ENCODE measurements at regions not wholly inside any gene's neighbourhood (a gene's known extent, or its start where the extent isn't known, plus 50 kb on each side); places are given as distances from the start of the nearest gene placed in this dataset.

DNA sequence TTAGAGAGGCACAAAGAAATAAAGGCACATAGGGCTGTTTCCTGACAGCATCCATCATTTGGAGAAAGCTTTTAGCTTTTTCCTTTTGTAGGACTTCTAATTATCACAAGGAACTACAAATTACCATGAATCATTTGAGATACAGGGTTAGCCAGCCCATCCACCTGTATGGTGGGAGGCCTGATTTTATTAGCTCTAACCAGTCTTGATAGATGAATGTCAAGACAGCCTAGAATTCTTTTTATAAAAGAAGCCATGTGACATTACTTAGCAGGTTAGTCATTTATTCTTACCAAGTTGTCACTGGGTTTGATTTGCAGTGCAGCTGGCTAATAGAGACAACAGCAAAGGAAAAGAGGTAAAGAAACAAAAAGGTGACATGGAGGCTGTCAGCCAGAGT lies 618.1 kb downstream of the ZNF385D start:
- Histone ChIP-seq H3K27ac (ENCODE audit: low read length) (no peak overlapping the region), H3K9me3 (ENCODE audit: insufficient read depth, low read depth, low read length) (no peaks in the 10 kb centered on the region), H3K9ac (ENCODE audit: low read depth, low read length) (no peak overlapping the region), H3K36me3 (ENCODE audit: insufficient read depth, low read depth, low read length) (no peaks in the 10 kb centered on the region), H3K27me3 (ENCODE audit: insufficient read depth, low read length) (no peaks in the 10 kb centered on the region), H3K4me1 (ENCODE audit: insufficient read depth, low read length) (no peaks in the 10 kb centered on the region), H3K4me3 (ENCODE audit: low read length) (no peak overlapping the region)

DNA sequence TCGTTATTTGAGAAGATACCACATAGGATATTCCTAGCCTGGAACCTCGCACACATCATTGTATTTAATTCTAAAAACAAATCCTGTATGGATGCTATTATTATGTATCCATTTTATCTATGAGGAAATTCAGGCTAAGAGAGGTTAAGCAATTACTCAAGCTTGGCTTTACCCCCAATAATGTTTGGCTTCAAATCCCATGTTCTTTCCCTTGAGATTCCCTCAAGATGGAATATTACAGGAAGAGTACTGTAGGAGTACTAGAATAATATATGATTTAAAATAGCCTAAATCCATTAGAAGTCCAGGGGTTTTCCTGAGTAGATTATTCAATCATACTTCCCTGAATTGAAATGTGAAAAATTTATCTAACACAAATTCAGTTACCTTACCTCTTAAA lies 630.2 kb downstream of the ZNF385D start:
- no peaks in the 10 kb centered on the region for H3K36me3 ChIP-seq (ENCODE audit: insufficient read depth, low read depth, low read length)
- no peak overlapping the region for H3K4me3 ChIP-seq (ENCODE audit: low read length)
- no peaks in the 10 kb centered on the region for H3K9me3 ChIP-seq (ENCODE audit: insufficient read depth, low read depth, low read length)

DNA sequence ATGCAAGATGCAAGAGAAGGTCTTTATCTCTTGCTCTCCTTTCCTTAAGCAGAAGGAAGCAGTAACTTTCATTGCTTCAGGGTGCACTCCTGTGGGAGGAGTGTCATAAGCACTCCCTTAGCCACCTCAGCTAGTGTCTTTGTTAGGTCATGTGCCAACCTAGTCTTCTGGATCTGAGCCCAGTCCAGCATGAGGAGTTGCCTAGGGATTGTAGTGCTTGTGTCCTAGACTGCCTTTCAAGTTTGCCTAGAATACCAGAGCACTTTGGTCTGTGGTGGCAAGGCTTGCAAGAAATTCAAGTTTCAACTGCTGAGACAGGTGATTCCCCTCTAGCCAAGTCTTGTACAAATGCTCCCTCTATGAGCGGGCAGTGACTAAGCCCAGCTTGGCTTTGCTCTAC lies 633.6 kb downstream of the ZNF385D start:
- no peaks in the 10 kb centered on the region for H3K27me3 ChIP-seq (ENCODE audit: insufficient read depth, low read length)
- H3K9ac ChIP-seq (ENCODE audit: low read depth, low read length) = no peak overlapping the region
- H3K9me3 ChIP-seq (ENCODE audit: insufficient read depth, low read depth, low read length) = no peaks in the 10 kb centered on the region
- H3K4me1 ChIP-seq (ENCODE audit: insufficient read depth, low read length) = no peaks in the 10 kb centered on the region
- H3K36me3 ChIP-seq (ENCODE audit: insufficient read depth, low read depth, low read length) = no peaks in the 10 kb centered on the region
- H3K4me3 ChIP-seq (ENCODE audit: low read length) = no peak overlapping the region
- H3K27ac ChIP-seq (ENCODE audit: low read length) = no peak overlapping the region

More for the DNA sequence above, 630.2 kb downstream of the ZNF385D start:
- Histone ChIP-seq H3K4me1 (ENCODE audit: insufficient read depth, low read length) (no peaks in the 10 kb centered on the region), H3K27ac (ENCODE audit: low read length) (no peak overlapping the region), H3K27me3 (ENCODE audit: insufficient read depth, low read length) (no peaks in the 10 kb centered on the region), H3K9ac (ENCODE audit: low read depth, low read length) (no peak overlapping the region)

DNA sequence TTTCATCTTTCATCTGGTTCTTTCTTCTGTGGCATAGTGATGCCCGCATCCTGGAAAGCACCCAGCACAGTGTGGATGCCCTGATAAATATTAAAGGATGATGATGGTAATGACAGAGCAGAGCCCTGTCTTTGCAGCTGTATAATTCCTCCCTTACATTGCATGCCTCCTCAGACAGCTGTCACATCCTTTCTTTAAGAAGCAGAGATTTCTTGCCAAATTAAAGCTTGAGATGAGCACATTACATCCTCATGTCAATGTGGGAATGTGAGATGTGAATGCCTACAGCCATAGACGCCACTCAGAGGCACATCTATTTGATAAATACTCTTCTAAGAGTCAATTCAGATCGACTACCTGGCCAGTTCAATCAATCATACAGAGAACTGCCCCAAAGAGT lies 642.0 kb downstream of the ZNF385D start:
- no peak overlapping the region for H3K9ac ChIP-seq (ENCODE audit: low read depth, low read length)
- H3K9me3 ChIP-seq (ENCODE audit: insufficient read depth, low read depth, low read length) = no peaks in the 10 kb centered on the region
- no peaks in the 10 kb centered on the region for H3K27me3 ChIP-seq (ENCODE audit: insufficient read depth, low read length)
- no peaks in the 10 kb centered on the region for H3K4me1 ChIP-seq (ENCODE audit: insufficient read depth, low read length)
- H3K27ac ChIP-seq (ENCODE audit: low read length) = no peak overlapping the region
- H3K4me3 ChIP-seq (ENCODE audit: low read length) = no peak overlapping the region
- H3K36me3 ChIP-seq (ENCODE audit: insufficient read depth, low read depth, low read length) = no peaks in the 10 kb centered on the region

DNA sequence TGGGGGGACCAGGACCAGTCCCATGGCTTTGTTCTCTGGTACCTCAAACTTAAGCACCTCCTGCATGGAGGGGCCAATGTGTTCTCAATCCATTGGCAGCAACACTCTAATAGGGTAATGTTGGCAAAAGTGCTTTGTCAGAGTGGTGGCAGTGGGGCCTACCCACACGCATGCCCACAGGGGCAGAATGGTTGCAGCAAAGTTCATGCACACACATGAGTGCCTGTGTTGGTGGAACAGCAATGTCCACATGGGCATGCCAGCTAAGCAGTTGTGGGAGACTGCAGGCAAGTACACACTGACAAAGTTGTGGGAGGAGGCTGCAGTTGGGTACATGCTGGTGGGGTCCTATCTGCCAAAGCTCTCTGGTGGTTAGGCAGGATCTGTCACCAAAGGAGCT lies 645.2 kb downstream of the ZNF385D start:
- Histone ChIP-seq H3K27ac (ENCODE audit: low read length) (no peak overlapping the region), H3K9ac (ENCODE audit: low read depth, low read length) (no peak overlapping the region), H3K9me3 (ENCODE audit: insufficient read depth, low read depth, low read length) (no peaks in the 10 kb centered on the region; the same call in 1 of the 2 replicates), H3K36me3 (ENCODE audit: insufficient read depth, low read depth, low read length) (no peaks in the 10 kb centered on the region), H3K4me3 (ENCODE audit: low read length) (no peak overlapping the region), H3K4me1 (ENCODE audit: insufficient read depth, low read length) (no peaks in the 10 kb centered on the region), H3K27me3 (ENCODE audit: insufficient read depth, low read length) (no peaks in the 10 kb centered on the region)

DNA sequence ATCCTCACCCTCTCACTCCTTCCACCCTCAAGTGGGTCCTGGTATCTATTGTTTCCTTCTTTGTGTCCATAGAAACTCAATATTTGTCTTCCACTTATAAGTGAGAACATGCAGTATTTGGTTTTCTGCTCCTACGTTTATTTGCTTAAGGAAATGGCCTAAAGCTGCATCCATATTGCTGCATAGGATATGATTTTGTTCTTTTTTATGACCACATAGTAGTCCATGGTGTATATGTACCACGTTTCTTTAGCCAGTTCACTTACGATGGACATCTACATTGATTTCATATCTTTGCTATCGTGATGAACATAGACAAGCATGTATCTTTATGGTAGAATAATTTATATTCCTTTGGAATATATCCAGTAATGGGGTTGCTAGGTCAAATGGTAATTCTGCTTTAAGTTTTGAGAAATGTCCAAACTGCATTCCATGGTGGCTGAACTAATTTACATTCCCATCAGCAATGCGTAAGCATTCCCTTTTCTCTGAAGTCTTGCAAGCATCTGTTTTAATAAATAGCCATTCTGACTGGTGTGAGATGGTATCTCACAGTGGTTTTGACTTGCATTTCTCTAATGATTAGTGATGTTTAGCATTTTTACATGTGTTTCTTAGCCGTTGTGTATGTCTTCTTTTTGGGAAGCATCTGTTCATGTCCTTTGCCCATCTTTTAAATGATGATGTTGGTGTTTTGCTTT lies 650.2 kb downstream of the ZNF385D start:
- Histone ChIP-seq H3K9ac (ENCODE audit: low read depth, low read length) (no peak overlapping the region), H3K9me3 (ENCODE audit: insufficient read depth, low read depth, low read length) (no peaks in the 10 kb centered on the region; the same call in 1 of the 2 replicates), H3K4me1 (ENCODE audit: insufficient read depth, low read length) (no peaks in the 10 kb centered on the region), H3K4me3 (ENCODE audit: low read length) (no peak overlapping the region), H3K27ac (ENCODE audit: low read length) (no peak overlapping the region), H3K36me3 (ENCODE audit: insufficient read depth, low read depth, low read length) (no peaks in the 10 kb centered on the region), H3K27me3 (ENCODE audit: insufficient read depth, low read length) (no peaks in the 10 kb centered on the region)

DNA sequence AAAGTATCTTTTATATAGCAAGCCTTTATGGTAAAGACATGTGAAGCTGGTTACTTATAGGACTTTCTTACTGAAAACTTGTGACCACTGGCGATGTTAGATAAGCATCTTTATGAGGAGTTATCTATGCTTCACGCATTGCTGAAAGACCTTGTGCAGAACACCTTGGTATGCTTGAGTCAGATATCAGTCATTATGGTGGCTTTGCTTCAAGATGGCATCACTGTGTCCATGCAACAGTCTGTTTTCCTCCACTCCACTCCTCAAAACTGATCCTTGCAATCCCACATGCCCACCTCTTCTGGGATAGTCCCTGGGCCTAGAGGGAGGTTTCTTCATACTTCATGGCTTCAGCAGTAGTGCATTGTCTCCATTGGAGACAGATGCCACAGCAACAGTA lies 656.3 kb downstream of the ZNF385D start:
- Histone ChIP-seq H3K36me3 (ENCODE audit: insufficient read depth, low read depth, low read length) (no peaks in the 10 kb centered on the region), H3K4me3 (ENCODE audit: low read length) (no peak overlapping the region), H3K27ac (ENCODE audit: low read length) (no peak overlapping the region), H3K27me3 (ENCODE audit: insufficient read depth, low read length) (no peaks in the 10 kb centered on the region), H3K9me3 (ENCODE audit: insufficient read depth, low read depth, low read length) (no peaks in the 10 kb centered on the region), H3K9ac (ENCODE audit: low read depth, low read length) (no peak overlapping the region), H3K4me1 (ENCODE audit: insufficient read depth, low read length) (no peaks in the 10 kb centered on the region)

DNA sequence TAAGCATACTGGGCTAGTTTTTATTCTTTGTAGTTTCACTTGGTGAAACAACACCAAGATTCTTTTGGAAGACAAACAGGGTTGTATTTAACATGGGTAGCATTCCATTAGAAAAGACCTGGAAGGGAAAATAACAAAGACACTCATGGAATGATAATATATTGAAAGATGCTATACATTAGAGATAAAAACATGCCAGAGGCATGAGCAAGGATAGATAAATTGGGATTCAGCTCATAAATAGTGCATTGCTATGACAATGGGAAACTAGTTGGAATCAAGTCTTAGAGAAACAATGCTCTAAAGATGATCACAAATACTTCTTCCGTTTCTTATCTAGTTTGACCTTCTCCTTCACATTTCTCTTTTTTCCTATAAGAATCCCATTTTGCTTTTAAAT lies 677.4 kb downstream of the ZNF385D start:
- no peaks in the 10 kb centered on the region for H3K36me3 ChIP-seq (ENCODE audit: insufficient read depth, low read depth, low read length)
- H3K9ac ChIP-seq (ENCODE audit: low read depth, low read length) = no peak overlapping the region
- H3K4me1 ChIP-seq (ENCODE audit: insufficient read depth, low read length) = no peaks in the 10 kb centered on the region
- H3K4me3 ChIP-seq (ENCODE audit: low read length) = no peak overlapping the region
- H3K27me3 ChIP-seq (ENCODE audit: insufficient read depth, low read length) = no peaks in the 10 kb centered on the region
- H3K9me3 ChIP-seq (ENCODE audit: insufficient read depth, low read depth, low read length) = no peaks in the 10 kb centered on the region
- no peak overlapping the region for H3K27ac ChIP-seq (ENCODE audit: low read length)

DNA sequence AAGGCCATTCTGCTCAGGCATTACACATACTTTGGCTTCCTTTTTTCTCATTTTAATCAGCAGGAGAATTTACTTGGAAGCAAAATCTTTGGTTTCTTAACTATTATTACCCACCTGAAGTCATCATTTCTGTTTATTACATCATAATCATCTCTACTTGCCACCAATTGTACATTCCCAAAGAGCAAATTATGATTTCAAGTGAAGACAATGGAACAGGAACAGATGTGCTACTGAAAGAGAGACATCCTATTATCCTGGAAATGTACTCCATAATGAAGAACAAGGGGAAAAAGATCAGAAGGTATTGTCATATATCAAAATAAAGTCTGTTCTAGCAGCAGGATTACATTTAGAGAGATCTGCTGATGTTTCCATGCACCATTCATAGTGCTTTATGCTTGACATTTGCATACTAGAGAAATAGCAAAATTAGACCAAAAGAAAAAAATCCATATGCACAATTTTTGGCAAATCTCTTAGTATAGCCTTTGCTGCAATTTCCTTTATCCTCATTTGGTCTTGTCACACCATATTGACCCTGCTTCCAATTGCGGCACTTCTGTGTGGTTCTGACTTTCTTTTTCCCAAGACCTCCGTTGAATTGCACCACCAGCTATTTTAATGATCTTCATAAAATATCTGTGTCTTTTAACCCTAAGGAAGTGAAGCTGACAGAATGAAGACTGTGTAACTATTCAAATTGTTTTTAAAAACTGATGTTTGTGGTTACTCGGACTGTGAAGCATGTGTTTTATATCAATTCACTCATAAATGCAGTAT lies 683.8 kb downstream of the ZNF385D start:
- Histone ChIP-seq H3K27me3 (ENCODE audit: insufficient read depth, low read length) (no peaks in the 10 kb centered on the region), H3K4me1 (ENCODE audit: insufficient read depth, low read length) (no peaks in the 10 kb centered on the region), H3K4me3 (ENCODE audit: low read length) (no peak overlapping the region), H3K36me3 (ENCODE audit: insufficient read depth, low read depth, low read length) (no peaks in the 10 kb centered on the region), H3K9me3 (ENCODE audit: insufficient read depth, low read depth, low read length) (no peaks in the 10 kb centered on the region), H3K9ac (ENCODE audit: low read depth, low read length) (no peak overlapping the region), H3K27ac (ENCODE audit: low read length) (no peak overlapping the region)

DNA sequence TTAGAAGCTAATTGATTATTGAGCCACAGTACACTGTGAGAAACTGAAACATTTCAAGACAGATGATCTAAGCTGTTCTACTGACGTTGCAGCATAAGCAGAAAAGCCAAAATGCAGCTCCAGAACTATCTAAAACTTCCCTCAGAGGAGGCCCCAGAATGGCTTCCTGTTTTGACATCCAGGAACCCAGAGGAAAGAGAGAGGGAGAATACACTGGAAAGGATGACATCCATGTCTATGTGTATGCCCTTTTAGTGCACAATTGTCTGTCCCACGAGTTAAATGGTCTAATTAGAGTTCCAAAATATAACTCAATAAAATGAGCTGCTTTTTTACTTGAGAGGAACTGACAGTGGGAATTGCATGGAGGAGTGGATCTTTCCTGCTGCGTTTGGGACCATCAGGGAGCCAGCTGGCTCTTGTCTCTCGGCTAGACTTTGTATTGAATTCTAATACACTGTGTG lies 688.1 kb downstream of the ZNF385D start:
- no peaks in the 10 kb centered on the region for H3K4me1 ChIP-seq (ENCODE audit: insufficient read depth, low read length)
- no peaks in the 10 kb centered on the region for H3K36me3 ChIP-seq (ENCODE audit: insufficient read depth, low read depth, low read length)
- H3K27me3 ChIP-seq (ENCODE audit: insufficient read depth, low read length) = no peaks in the 10 kb centered on the region
- no peaks in the 10 kb centered on the region for H3K9me3 ChIP-seq (ENCODE audit: insufficient read depth, low read depth, low read length)
- H3K9ac ChIP-seq (ENCODE audit: low read depth, low read length) = no peak overlapping the region
- H3K4me3 ChIP-seq (ENCODE audit: low read length) = no peak overlapping the region
- no peak overlapping the region for H3K27ac ChIP-seq (ENCODE audit: low read length)

DNA sequence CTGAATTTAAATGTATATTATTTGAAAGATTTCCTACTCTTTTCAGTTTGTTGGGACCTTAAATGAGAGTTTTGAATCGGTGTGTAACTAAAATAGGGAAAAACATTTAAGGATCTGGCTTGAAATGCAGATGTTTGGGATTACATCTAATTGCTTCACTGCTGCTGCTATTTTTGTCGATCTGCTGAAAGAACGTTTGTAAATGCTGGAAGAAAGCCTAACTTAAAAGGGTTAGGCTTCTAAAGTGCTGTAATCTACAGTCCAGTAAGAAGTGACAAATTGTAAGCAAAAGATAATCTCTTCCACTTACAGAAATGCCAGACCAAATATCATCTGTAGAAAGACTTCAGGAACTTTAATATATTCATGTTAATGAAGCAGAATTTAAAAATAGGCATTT lies 691.6 kb downstream of the ZNF385D start:
- H3K4me3 ChIP-seq (ENCODE audit: low read length) = no peak overlapping the region
- H3K27me3 ChIP-seq (ENCODE audit: insufficient read depth, low read length) = no peaks in the 10 kb centered on the region
- H3K27ac ChIP-seq (ENCODE audit: low read length) = no peak overlapping the region
- no peaks in the 10 kb centered on the region for H3K9me3 ChIP-seq (ENCODE audit: insufficient read depth, low read depth, low read length)
- no peak overlapping the region for H3K9ac ChIP-seq (ENCODE audit: low read depth, low read length)
- no peaks in the 10 kb centered on the region for H3K4me1 ChIP-seq (ENCODE audit: insufficient read depth, low read length)
- H3K36me3 ChIP-seq (ENCODE audit: insufficient read depth, low read depth, low read length) = no peaks in the 10 kb centered on the region

DNA sequence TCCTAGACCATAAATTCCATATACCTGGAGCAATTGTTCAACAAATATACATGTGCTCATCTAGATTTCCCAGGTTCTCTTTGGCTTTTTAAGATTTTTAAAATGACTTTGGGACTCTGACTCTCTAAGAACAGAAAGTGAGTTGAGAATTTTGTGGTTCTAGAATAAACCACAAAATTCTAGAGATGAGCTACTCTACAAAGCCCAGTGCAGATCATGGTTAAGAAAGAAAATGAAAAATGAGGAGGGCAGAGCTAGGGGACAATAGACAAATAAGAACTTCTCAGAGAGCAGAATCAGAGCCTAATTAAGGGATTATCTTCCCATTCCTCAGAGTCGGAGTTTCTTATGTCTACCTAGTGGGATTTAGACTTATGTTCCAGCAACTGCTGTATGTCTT lies 694.7 kb downstream of the ZNF385D start:
- H3K27ac ChIP-seq (ENCODE audit: low read length) = no peak overlapping the region
- H3K27me3 ChIP-seq (ENCODE audit: insufficient read depth, low read length) = no peaks in the 10 kb centered on the region
- no peaks in the 10 kb centered on the region for H3K36me3 ChIP-seq (ENCODE audit: insufficient read depth, low read depth, low read length)
- no peaks in the 10 kb centered on the region for H3K4me1 ChIP-seq (ENCODE audit: insufficient read depth, low read length)
- H3K9me3 ChIP-seq (ENCODE audit: insufficient read depth, low read depth, low read length) = no peaks in the 10 kb centered on the region
- H3K4me3 ChIP-seq (ENCODE audit: low read length) = no peak overlapping the region
- no peak overlapping the region for H3K9ac ChIP-seq (ENCODE audit: low read depth, low read length)

Measured in iPS-20b (cell line).